ENCODE measurements at regions not wholly inside any gene's neighbourhood (a gene's known extent, or its start where the extent isn't known, plus 50 kb on each side); places are given as distances from the start of the nearest gene placed in this dataset.

GRCh38 chr20:11447371-11448100 is 470.2 kb upstream of the BTBD3 start:
- no peak for DNase-seq (ENCODE audit: low read depth)

DNA sequence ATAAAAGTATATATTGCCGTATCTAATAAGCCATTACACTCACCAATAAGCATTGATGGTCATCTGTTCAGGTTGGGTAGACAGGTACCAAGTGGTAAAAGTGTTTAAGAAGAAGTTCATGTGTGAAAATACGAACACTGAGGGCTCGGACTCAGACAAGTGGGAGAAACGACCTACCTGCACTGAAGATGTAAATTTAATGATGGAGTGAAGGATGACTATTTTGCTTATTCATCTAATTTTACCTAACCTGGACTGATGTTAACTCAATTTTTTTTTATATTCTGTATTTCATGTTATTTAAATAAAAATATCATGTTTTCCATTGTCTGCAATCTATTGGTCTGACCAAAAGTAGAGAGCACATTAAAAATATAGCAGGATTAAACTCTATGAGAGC is 469.1 kb upstream of the BTBD3 start:
- DNase-seq (ENCODE audit: low read depth): no peak

DNA sequence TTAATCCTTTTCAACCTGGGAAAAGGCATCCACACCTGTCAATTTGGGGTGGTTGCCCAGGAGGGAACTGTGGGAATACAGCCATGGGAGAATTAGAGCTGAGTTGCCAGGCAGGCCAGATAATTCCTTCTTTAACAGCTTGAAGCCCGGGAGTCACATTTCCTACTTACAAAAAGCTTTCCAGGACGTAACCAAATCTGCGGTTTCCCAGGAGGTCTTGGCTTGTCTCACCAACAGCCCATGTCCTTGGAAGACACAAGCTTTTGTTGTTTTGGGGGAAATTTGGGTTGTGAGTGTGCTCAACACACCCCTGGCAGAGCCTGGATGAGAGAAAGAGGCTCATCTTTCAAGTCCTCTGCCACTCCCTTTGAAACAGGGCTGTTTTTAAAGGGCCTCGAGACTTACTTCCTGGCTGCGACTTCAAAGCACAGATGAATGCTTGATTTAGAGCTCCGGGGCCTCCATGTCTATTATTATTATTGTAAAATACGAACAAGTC is 465.9 kb upstream of the BTBD3 start:
- no peak for DNase-seq (ENCODE audit: low read depth)

GRCh38 chr20:11452326-11452725 is 465.4 kb upstream of the BTBD3 start:
- peak; percentile 45 for DNase-seq (ENCODE audit: low read depth)

GRCh38 chr20:11453430-11453829 is 464.3 kb upstream of the BTBD3 start:
- peak; percentile 81 for DNase-seq (ENCODE audit: low read depth)

- DNase-seq (ENCODE audit: low read depth): peak; percentile 87
Observed at GRCh38 chr20:11454966-11455799, 462.5 kb upstream of the BTBD3 start.

DNA sequence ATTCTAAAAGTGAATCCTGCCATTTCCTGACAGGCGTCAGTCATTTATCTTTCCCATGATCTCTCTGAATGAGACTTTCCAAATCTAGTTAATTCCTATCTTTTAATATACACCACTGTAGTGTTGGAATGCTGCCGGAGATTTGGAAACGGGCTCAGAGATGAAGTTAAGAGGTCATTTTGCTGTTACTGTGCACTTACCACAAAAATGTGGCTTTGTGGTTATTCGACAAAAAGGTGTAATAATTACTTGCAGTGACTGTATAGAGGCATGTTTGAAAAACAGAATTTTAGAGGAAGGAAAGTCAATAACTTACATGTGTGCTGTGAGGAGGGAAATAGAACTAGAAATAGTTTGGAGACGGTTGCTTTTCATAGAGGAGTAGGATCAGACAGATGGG is 460.2 kb upstream of the BTBD3 start:
- DNase-seq (ENCODE audit: low read depth): peak; percentile 37

GRCh38 chr20:11459090-11459890 is 458.4 kb upstream of the BTBD3 start:
- DNase-seq (ENCODE audit: low read depth): no peak

DNA sequence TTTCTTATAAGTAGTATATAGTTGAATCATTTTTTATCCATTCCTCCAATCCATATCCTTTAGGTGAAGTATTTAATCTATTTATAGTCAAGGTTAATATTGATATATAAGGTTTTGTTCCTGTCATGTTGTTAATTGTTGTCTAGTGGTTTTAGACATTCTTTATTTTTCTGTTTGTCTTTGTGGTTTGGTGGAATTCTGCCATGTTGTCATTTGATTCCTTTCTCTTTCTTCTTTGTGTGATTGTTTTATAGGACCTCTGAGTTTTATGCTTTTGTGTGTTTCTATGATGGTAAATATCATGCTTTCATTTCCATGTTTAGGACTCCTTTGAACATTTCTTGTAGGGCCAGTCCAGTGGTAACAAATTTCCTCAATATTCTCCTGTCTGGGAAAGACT is 450.3 kb upstream of the BTBD3 start:
- no peak for DNase-seq (ENCODE audit: low read depth)

DNA sequence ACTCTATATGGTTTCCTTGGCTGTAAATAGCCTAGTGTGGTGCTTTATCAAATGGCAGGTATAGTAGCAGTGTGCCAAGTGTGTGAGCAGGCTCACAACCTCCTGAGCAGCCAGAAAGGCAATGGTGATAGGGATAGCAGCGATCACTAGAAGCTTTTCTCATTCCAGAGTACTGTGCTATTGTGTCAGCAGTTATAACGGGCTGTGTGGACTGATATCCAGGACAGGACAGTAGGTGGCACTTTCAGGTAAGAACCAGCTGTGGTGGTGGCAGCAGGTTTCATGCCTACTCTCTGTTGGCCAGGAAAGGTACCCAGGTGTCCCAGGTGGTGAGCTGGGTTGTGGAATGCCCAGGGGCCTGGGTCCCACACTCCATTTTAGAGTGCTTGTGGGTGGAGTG is 448.8 kb upstream of the BTBD3 start:
- no peak for DNase-seq (ENCODE audit: low read depth)

GRCh38 chr20:11469795-11470435 is 447.8 kb upstream of the BTBD3 start:
- no peak for DNase-seq (ENCODE audit: low read depth)

- DNase-seq (ENCODE audit: low read depth): no peak
Observed at GRCh38 chr20:11473983-11474382, 443.7 kb upstream of the BTBD3 start.

GRCh38 chr20:11483697-11484096 is 434.0 kb upstream of the BTBD3 start:
- DNase-seq (ENCODE audit: low read depth): no peak

DNA sequence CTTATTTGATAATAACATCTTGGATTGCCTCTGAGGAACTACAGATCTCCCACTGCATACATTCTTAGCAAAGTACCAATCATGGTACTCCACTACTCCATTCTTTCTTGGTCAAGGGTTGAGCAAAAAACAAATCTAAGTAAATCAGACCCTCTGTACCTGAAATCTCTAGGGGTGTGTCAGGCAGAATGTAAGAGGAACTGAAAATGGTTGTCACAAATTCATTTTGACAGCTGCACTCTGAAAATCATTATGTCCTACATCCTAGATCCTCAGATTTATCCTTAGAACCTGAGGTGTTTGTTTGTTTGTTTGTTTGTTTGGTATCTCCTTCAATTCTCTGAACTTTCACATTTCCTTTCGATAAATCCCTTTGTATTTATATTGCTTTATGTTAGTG is 433.2 kb upstream of the BTBD3 start:
- no peak for DNase-seq (ENCODE audit: low read depth)

- DNase-seq (ENCODE audit: low read depth): no peak
Observed at GRCh38 chr20:11492386-11492785, 425.3 kb upstream of the BTBD3 start.

GRCh38 chr20:11492846-11493245 is 424.8 kb upstream of the BTBD3 start:
- no peak for DNase-seq (ENCODE audit: low read depth)

GRCh38 chr20:11496380-11496779 is 421.3 kb upstream of the BTBD3 start:
- DNase-seq (ENCODE audit: low read depth): no peak

DNA sequence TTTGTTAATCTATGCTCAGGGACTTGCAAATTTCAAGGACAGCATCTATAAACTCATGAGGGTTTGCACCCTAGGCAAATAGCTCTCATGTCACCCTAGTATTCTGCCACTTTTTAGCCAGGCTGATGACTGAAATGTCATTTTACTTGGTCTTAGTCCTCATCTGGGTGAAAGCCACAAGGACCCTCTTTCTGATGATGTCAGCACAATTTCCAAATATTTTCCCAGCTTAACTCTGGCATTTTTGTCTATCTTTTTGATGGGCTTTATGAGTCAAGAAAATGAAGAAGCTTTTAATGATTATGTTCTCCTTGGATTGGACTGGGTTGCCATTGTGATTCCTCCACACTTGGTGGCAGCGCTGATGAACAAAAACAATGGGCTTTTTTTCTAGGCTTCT is 420.1 kb upstream of the BTBD3 start:
- DNase-seq (ENCODE audit: low read depth): no peak

DNA sequence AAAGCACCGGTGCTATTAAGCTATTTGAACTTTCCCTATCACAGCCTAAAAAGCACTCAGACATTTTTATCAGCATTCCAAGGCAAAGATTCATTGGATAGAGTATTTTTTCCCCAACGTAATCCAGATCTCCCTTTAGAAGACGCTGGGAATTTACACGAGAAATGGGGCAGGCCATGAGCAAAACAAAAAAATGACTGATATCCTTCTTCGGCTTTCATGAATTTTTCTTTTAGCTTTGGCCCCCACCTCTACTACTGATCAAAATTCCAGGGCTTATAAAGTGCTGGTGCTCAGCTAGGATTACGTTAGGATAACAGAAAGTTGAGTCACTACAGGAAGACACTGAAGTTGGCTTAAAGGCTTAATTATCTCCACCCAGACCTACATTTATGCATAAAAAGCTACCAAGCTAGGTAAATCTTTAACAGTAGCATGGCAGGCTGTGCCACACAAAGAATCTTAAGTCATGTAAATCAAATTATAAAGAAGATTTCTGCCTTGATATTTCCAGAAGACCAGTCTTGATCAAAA is 418.5 kb upstream of the BTBD3 start:
- no peak for DNase-seq (ENCODE audit: low read depth)

DNA sequence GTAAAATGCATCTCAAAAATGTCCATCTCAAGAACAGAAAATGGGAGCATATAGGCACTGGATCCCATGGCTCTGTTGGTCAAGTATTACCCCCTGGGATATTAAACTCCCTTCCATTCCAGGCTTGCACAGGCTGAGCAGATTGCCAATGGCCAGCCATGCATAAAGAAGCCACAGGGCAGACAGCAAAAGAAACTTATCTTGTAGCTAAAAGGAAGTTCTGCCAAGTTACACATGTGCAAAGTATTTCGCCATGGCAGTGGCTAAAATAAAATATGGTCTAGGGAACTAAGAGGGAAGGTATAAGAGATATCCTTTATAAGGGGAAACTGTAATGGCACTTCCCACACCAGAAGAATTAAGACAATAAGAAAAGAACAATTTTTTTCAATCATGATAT is 415.6 kb upstream of the BTBD3 start:
- DNase-seq (ENCODE audit: low read depth): no peak

DNA sequence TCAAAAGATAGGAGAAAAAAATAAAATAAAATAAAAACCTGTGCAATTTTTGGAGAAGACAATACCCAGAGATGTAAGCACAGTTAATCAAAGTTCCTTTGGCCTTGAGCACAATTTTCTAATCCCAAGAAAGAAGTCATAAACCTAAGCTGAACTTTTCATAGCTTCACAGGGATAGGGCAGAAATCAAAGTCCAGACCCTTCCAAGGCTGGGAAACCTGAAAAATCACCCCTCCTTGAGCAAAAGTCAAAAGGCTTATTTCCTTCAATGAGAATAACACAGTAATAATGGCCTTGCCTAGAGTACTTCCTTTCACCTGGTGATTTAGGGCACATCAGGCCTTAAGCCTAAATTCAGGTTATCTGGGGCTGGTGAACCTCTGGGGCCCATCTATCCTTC is 415.0 kb upstream of the BTBD3 start:
- DNase-seq (ENCODE audit: low read depth): no peak

GRCh38 chr20:11509776-11510175 is 407.9 kb upstream of the BTBD3 start:
- DNase-seq (ENCODE audit: low read depth): no peak
